GM12891 (cell line): ENCODE measurements at regions not wholly inside any gene's neighbourhood (a gene's known extent, or its start where the extent isn't known, plus 50 kb on each side); places are given as distances from the start of the nearest gene placed in this dataset.

Experiments used
- DNase-seq: peaks from one replicate; pipeline ENCODE4 v3.0.0; 2011; ENCODE audit warnings: low spot score; ENCODE audit not compliant: insufficient read length
- FAIRE-seq: peaks from 2 replicates; lab custom pipeline; 2011; peaks lifted over from hg19 to GRCh38; lab: Jason Lieb, UNC
- PAX5 ChIP-seq: IDR thresholded peaks from 2 replicates; pipeline ENCODE4 v1.6.1; 2011; ENCODE audit warnings: low read length, moderate library complexity, mild to moderate bottlenecking; ENCODE audit not compliant: insufficient read depth, severe bottlenecking
- POLR2A ChIP-seq: IDR thresholded peaks from 2 replicates; pipeline ENCODE4 v1.6.1; 2011; ENCODE audit warnings: low read depth, low read length, control low read depth
- POLR2AphosphoS5 ChIP-seq: IDR thresholded peaks from 2 replicates; pipeline ENCODE4 v1.6.1; 2011; ENCODE audit warnings: low read depth, low read length, control low read depth
- POU2F2 ChIP-seq: IDR thresholded peaks from 2 replicates; pipeline ENCODE4 v1.6.1; 2011; ENCODE audit warnings: low read depth, mild to moderate bottlenecking, control low read depth, low read length, moderate library complexity
- SPI1 ChIP-seq: IDR thresholded peaks from 2 replicates; pipeline ENCODE4 v1.6.1; 2011; ENCODE audit warnings: low read depth, low read length, control low read depth
- TAF1 ChIP-seq: IDR thresholded peaks from 2 replicates; pipeline ENCODE4 v1.6.1; 2011; ENCODE audit warnings: low read depth, low read length, control low read depth

DNA sequence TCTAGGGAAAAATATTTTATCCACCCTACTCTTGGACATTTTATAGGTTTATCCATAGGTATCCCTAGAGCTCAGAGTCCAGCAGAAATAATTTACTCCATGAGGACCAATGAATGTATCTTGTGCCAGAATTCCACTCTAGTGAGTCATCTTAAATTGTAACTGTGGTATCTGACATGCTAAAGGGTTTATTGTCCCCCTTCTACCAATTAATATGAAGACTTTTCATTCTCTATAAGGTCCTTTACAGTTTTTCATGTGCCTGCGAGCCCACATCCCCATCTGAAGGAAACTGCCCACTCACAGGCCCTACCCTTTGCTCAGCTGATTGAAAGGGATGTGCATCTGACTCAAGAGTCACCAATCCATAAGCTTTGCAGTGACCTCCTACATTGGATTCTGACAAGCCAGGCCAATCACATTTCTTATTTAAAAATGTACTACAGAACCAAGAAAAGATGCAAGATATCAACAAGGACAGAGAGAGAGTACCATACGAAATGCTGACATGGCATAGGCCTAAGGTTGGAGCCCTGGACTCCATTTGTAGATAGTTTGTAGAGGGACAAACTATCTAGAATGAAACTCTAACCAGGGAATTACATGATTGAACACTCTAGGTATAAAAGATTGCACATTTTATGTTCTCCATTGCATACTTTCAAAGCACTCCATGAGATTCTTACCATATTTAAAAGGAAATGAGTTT is 93.4 kb upstream of the DEFB112 start:
- TF ChIP-seq PAX5 (no peak), POLR2A (no peak)
- DNase-seq (no peak), FAIRE-seq (no peak)

GRCh38 chr6:50145125-50145524 is 95.4 kb upstream of the DEFB112 start:
- TF ChIP-seq PAX5 (no peak), POLR2A (no peak), POLR2AphosphoS5 (no peak), POU2F2 (no peak), TAF1 (no peak), SPI1 (no peak)
- FAIRE-seq = no peak

DNA sequence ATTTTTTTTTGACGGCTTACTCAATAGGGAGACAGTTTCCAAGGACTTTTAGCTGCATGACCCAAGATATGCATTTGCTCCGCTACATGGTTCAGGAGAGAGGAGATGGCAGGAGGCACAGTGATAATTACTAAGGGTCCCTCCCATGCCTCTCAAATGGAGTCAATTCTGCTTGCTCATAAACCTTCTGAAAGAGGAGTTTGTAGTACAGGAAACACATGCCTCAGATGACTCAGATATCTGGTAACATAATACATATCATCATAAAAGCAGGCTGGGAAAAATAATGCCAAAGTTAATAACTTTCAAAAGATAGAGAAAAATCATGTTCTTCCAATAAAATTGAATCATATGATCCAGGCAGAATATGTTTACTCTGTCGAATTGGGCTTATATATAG is 97.6 kb upstream of the DEFB112 start:
- FAIRE-seq (no peak), DNase-seq (no peak)
- TF ChIP-seq POLR2AphosphoS5 (no peak), POU2F2 (no peak), PAX5 (no peak), SPI1 (no peak), TAF1 (no peak), POLR2A (no peak)

More at GRCh38 chr6:50145125-50145524, 95.4 kb upstream of the DEFB112 start:
- DNase-seq = no peak

DNA sequence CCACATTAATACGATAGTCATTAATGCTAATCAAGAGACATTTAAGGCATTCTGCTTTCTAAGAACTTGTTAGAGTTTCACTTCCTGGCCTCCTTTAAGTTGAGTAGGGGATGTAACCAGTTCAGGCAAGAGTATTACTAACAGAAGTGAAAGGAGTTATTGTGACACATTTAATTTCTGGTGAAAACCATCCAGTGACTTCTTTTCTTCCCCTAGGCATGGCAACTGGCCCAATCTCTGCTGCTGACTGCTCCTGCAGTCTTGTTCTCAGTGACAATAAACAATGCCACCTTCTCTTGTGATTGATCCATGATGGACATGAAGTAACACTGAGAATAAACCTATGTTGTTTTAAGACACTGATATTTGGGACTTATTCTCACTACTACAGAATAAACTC is 130.9 kb upstream of the DEFB112 start:
- FAIRE-seq (no peak), DNase-seq (no peak)
- TF ChIP-seq TAF1 = no peak
- no peak for TF ChIP-seq POLR2AphosphoS5
- TF ChIP-seq POLR2A = no peak
- no peak for TF ChIP-seq POU2F2
- TF ChIP-seq SPI1 = no peak
- TF ChIP-seq PAX5 = no peak

- FAIRE-seq (no peak), DNase-seq (no peak)
- TF ChIP-seq TAF1 = no peak
- no peak for TF ChIP-seq POLR2AphosphoS5
- no peak for TF ChIP-seq POLR2A
- TF ChIP-seq SPI1 = no peak
- TF ChIP-seq POU2F2 = no peak
- no peak for TF ChIP-seq PAX5
Observed at GRCh38 chr6:50185006-50185405, 135.3 kb upstream of the DEFB112 start.

GRCh38 chr6:50187351-50187921 is 137.7 kb upstream of the DEFB112 start:
- FAIRE-seq (no peak), DNase-seq (no peak)
- TF ChIP-seq SPI1 (no peak), POLR2AphosphoS5 (no peak), TAF1 (no peak), POLR2A (no peak), POU2F2 (no peak), PAX5 (no peak)

GRCh38 chr6:50198245-50198644 is 148.5 kb upstream of the DEFB112 start:
- FAIRE-seq (no peak), DNase-seq (no peak)
- TF ChIP-seq TAF1 (no peak), SPI1 (no peak), PAX5 (no peak), POLR2A (no peak), POLR2AphosphoS5 (no peak), POU2F2 (no peak)

DNA sequence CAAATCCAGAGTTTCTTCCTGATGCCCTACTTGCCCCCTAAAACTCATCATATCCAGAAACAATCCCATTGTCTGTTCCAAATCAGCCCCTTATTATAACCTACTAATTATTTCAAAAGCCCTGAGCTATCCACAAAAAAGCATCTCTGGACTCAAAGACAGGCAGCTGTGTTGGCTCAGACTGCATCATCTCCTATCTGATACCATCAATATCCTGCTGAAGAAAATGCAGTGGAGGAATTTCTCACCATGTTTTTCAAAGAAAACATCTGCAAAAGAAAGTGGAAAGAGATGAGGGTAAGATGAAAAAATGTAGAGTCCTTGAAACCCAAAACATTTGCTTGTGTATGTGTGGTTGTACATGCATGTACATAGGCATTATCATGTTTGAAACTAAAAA is 153.0 kb upstream of the DEFB112 start:
- TF ChIP-seq POLR2AphosphoS5 = no peak
- FAIRE-seq = no peak
- no peak for DNase-seq

DNA sequence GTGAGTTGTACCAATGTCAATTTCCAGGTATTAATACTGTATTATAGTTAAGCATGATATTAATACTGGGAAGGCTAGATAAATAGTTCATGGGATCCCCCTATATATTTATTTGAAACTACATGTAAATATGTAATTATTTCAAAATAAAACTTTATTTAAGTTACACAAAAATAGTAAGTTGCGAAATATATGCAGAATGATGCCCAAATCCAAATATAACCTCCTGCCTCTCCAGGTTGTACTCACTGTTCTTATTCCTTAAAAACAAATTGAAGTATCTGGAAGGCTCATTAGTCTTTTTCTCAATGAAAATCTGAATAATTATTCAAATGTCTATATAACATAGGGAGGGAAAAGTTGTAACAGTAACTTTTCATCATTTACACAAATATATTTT is 161.9 kb upstream of the DEFB112 start:
- FAIRE-seq (no peak), DNase-seq (no peak)
- no peak for TF ChIP-seq POLR2AphosphoS5
- no peak for TF ChIP-seq SPI1

DNA sequence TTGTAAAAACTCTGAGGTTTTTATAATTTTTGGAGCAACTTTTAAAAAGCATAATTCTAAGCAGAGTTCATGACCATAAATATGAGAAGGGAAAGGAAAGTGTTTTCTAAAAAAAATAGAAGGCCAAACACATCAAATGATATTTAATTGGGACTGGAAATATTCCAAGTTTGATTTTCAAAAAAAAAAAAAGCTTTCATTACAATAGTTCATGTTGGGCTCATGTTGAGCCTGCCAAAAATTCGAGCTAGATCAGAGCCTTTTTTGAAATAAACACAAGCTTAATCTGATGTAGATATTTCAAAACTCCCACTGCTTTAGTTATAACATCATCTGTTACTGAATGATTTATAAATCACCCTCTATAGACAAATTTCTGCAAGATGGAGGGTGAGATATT is 163.4 kb upstream of the DEFB112 start:
- no peak for DNase-seq
- TF ChIP-seq SPI1 (no peak), POU2F2 (no peak), POLR2A (no peak)
- FAIRE-seq = no peak

- no peak for FAIRE-seq
- TF ChIP-seq POLR2AphosphoS5 = no peak
- TF ChIP-seq POLR2A = no peak
Observed at GRCh38 chr6:50214937-50215336, 165.2 kb upstream of the DEFB112 start.

GRCh38 chr6:50217841-50218240 is 168.1 kb upstream of the DEFB112 start:
- FAIRE-seq (no peak), DNase-seq (no peak)
- TF ChIP-seq POU2F2 = no peak
- no peak for TF ChIP-seq POLR2A
- no peak for TF ChIP-seq PAX5
- TF ChIP-seq POLR2AphosphoS5 = no peak
- TF ChIP-seq TAF1 = no peak
- TF ChIP-seq SPI1 = no peak

More at GRCh38 chr6:50214937-50215336, 165.2 kb upstream of the DEFB112 start:
- DNase-seq = no peak
